CD8-positive, alpha-beta memory T cell (primary cell): ENCODE measurements at regions not wholly inside any gene's neighbourhood (a gene's known extent, or its start where the extent isn't known, plus 50 kb on each side); places are given as distances from the start of the nearest gene placed in this dataset.

Source experiments
- CTCF ChIA-PET: fragments of 350-600 bp; sonication (Branson Sonifier 250); formaldehyde crosslinking; loops from one replicate; lab custom pipeline; 2021; ENCODE audit warnings: antibody characterized with exemption; lab: Charles Lee
- POLR2A ChIA-PET: fragments of 350-600 bp; sonication (Branson Sonifier 250); formaldehyde crosslinking; loops from one replicate; lab custom pipeline; 2021; ENCODE audit warnings: antibody characterized with exemption; lab: Charles Lee
- DNase-seq, 5 donors: peaks; one replicate each; pipeline versions ENCODE4 v3.0.0 to v3.0.0-alpha.2; 2020 to 2022; ENCODE audit warnings: mixed read lengths in 1 of 5
- H3K27ac ChIP-seq: one replicate; pipeline ENCODE4 v1.7.0; 2013; ENCODE audit warnings: low read depth, mild to moderate bottlenecking, low read length, moderate library complexity
- H3K27me3 ChIP-seq: 2 replicates; pipeline ENCODE4 v1.7.0; 2013; ENCODE audit warnings: low read length, mild to moderate bottlenecking; ENCODE audit not compliant: insufficient read depth, poor library complexity, severe bottlenecking
- H3K36me3 ChIP-seq: 2 replicates; pipeline ENCODE4 v1.7.0; 2013; ENCODE audit warnings: mild to moderate bottlenecking, low read length, moderate library complexity; ENCODE audit not compliant: insufficient read depth
- H3K4me1 ChIP-seq: 2 replicates; pipeline ENCODE4 v1.7.0; 2013; ENCODE audit warnings: mild to moderate bottlenecking, low read length, moderate library complexity; ENCODE audit not compliant: insufficient read depth
- H3K4me3 ChIP-seq: 2 replicates; pipeline ENCODE4 v1.7.0; 2013; ENCODE audit warnings: mild to moderate bottlenecking, low read length
- H3K9me3 ChIP-seq: 2 replicates; pipeline ENCODE4 v1.7.0; 2013; ENCODE audit warnings: mild to moderate bottlenecking, low read length
- H3K27ac Mint-ChIP-seq, 8 donors: one replicate each; pipeline ENCODE4 v1.8.0; 2020 to 2021; ENCODE audit warnings: mixed read lengths in 8 of 8, mild to moderate bottlenecking in 6 of 8, inconsistent platforms in 3 of 8, moderate library complexity in 3 of 8
- H3K27me3 Mint-ChIP-seq, 2 donors: one replicate each; pipeline ENCODE4 v1.8.0; 2020 to 2021; ENCODE audit warnings: mixed read lengths in 2 of 2, mild to moderate bottlenecking in 1 of 2, moderate library complexity in 1 of 2
- H3K36me3 Mint-ChIP-seq, 3 donors: one replicate each; pipeline ENCODE4 v1.8.0; 2020 to 2021; ENCODE audit warnings: mixed read lengths in 3 of 3, inconsistent platforms in 1 of 3, mild to moderate bottlenecking in 1 of 3
- H3K4me1 Mint-ChIP-seq, 3 donors: one replicate each; pipeline ENCODE4 v1.8.0; 2020 to 2021; ENCODE audit warnings: mixed read lengths in 3 of 3, inconsistent platforms in 1 of 3, mild to moderate bottlenecking in 1 of 3
- H3K4me3 Mint-ChIP-seq, 7 donors: one replicate each; pipeline ENCODE4 v1.8.0; 2020 to 2021; ENCODE audit warnings: mixed read lengths in 7 of 7, mild to moderate bottlenecking in 6 of 7, moderate library complexity in 4 of 7, inconsistent platforms in 2 of 7
- H3K9me3 Mint-ChIP-seq, 5 donors: one replicate each; pipeline ENCODE4 v1.8.0; 2020 to 2022; ENCODE audit warnings: mixed read lengths in 5 of 5, mild to moderate bottlenecking in 3 of 5, moderate library complexity in 2 of 5, inconsistent platforms in 1 of 5

- no peaks in the 10 kb centered on the region for H3K27me3 ChIP-seq
- peaks cover 0 to 2% of the 10 kb centered on the region in 2 donors for H3K27me3 Mint-ChIP-seq
- H3K27ac ChIP-seq, result no peak overlapping the region
- H3K27ac Mint-ChIP-seq, result no peak overlapping the region
- peaks cover 13 to 72% (median 16%) of the 10 kb centered on the region in 3 donors for H3K36me3 Mint-ChIP-seq
- ChIA-PET POLR2A (no interaction called here), CTCF (no interaction called here)
- H3K4me3 Mint-ChIP-seq, result peak overlapping the region in 1 of 7 donors; percentile 7
- H3K9me3 Mint-ChIP-seq, result no peaks in the 10 kb centered on the region
- H3K4me1 Mint-ChIP-seq, result peaks cover 3 to 28% (median 5%) of the 10 kb centered on the region in 3 donors
- peak in 1 of 5 donors; percentile 10 for DNase-seq
- H3K4me1 ChIP-seq, result no peaks in the 10 kb centered on the region
- no peaks in the 10 kb centered on the region for H3K36me3 ChIP-seq
- H3K4me3 ChIP-seq, result no peak overlapping the region
- H3K9me3 ChIP-seq, result no peaks in the 10 kb centered on the region
These were observed 281.3 kb upstream of the TNRC6C start for GRCh38 chr17:77677211-77677610.

DNA sequence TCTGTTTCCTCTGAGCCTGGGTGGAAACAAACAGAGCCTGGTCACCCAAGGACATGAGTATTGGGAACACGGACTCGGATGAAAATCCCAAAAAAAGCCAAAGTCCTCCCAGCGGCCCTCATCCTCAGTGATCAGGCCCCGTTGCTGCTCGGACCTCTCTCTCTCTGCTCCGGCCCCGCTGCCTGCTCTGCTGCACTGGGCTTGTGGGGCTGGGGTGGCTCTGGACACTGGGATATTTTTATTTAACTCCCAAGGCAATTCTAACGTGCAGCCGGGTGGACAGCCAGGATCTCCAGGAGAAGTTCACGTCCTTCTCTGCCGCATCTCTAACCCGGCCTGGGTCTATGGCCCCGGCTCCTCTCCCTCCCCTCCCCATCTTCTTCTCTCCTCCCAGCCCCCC, 280.9 kb upstream of the TNRC6C start:
- peaks cover under 1 to 24% (median 3%) of the 10 kb centered on the region in 3 donors for H3K4me1 Mint-ChIP-seq
- H3K4me1 ChIP-seq, result no peaks in the 10 kb centered on the region
- H3K4me3 Mint-ChIP-seq, result no peak overlapping the region
- H3K27ac Mint-ChIP-seq, result no peak overlapping the region
- peaks cover 11 to 68% (median 16%) of the 10 kb centered on the region in 3 donors for H3K36me3 Mint-ChIP-seq
- H3K9me3 ChIP-seq, result no peaks in the 10 kb centered on the region
- H3K27me3 ChIP-seq, result no peaks in the 10 kb centered on the region
- no peaks in the 10 kb centered on the region for H3K9me3 Mint-ChIP-seq
- peaks cover 0 to 2% of the 10 kb centered on the region in 2 donors for H3K27me3 Mint-ChIP-seq
- CTCF ChIA-PET, result no interaction called here
- no peaks in the 10 kb centered on the region for H3K36me3 ChIP-seq
- no peak overlapping the region for H3K27ac ChIP-seq
- H3K4me3 ChIP-seq, result no peak overlapping the region
- POLR2A ChIA-PET, result no interaction called here
- DNase-seq, result peak in 1 of 5 donors; percentile 22

GRCh38 chr17:77679589-77679988, 278.9 kb upstream of the TNRC6C start:
- Histone ChIP-seq H3K9me3 (no peaks in the 10 kb centered on the region), H3K27me3 (no peaks in the 10 kb centered on the region), H3K4me1 (no peaks in the 10 kb centered on the region), H3K36me3 (no peaks in the 10 kb centered on the region), H3K27ac (no peak overlapping the region), H3K4me3 (no peak overlapping the region)
- H3K36me3 Mint-ChIP-seq, result peaks cover 0 to 53% (median 2%) of the 10 kb centered on the region in 3 donors
- peak overlapping the region in 1 of 8 donors; percentile 30 for H3K27ac Mint-ChIP-seq
- peaks cover 0 to 9% (median 0%) of the 10 kb centered on the region in 3 donors for H3K4me1 Mint-ChIP-seq
- CTCF ChIA-PET, result no interaction called here
- POLR2A ChIA-PET, result no interaction called here
- peaks cover 0 to 2% of the 10 kb centered on the region in 2 donors for H3K27me3 Mint-ChIP-seq
- H3K4me3 Mint-ChIP-seq, result no peak overlapping the region
- H3K9me3 Mint-ChIP-seq, result no peaks in the 10 kb centered on the region
- no peak for DNase-seq

DNA sequence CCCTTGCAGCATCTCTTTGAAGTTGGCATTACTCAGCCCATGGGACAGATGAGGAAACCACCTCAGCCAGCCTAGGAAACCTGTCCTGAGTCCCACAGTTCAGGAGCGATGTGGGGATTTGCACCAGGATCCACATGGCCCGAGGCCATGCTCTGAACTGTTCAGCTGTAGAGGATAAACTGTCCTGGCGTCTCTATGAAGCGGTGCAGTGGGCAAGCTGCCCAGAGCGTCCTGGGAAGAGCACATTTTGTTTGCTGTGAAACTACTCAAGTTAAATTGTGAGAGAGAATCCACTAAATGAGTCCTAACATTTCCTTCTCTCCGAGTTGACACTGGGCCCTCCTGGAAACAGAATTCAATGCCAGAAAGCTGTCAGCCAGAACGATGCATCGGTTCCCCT, 276.6 kb upstream of the TNRC6C start:
- H3K27me3 ChIP-seq, result no peaks in the 10 kb centered on the region
- no peak for DNase-seq
- H3K9me3 ChIP-seq, result no peaks in the 10 kb centered on the region
- ChIA-PET CTCF (no interaction called here), POLR2A (no interaction called here)
- no peaks in the 10 kb centered on the region for H3K36me3 ChIP-seq
- no peak overlapping the region for H3K27ac ChIP-seq
- Mint-ChIP-seq H3K36me3 (peaks cover 0 to 32% (median 2%) of the 10 kb centered on the region in 3 donors), H3K4me1 (peaks cover 0 to 9% (median 0%) of the 10 kb centered on the region in 3 donors), H3K4me3 (no peak overlapping the region), H3K27me3 (peaks cover 0 to 5% of the 10 kb centered on the region in 2 donors), H3K9me3 (no peaks in the 10 kb centered on the region), H3K27ac (peak overlapping the region in 1 of 8 donors; percentile 43)
- no peaks in the 10 kb centered on the region for H3K4me1 ChIP-seq
- no peak overlapping the region for H3K4me3 ChIP-seq

GRCh38 chr17:77684803-77685798, 273.4 kb upstream of the TNRC6C start:
- POLR2A ChIA-PET, result no interaction called here
- Mint-ChIP-seq H3K4me1 (peaks cover under 1% of the 10 kb centered on the region in 3 donors), H3K36me3 (peaks cover 0 to 6% (median 0%) of the 10 kb centered on the region in 3 donors)

GRCh38 chr17:77685881-77686486, 272.5 kb upstream of the TNRC6C start:
- Histone ChIP-seq H3K27ac (no peak overlapping the region), H3K27me3 (no peaks in the 10 kb centered on the region), H3K9me3 (no peaks in the 10 kb centered on the region), H3K4me3 (no peak overlapping the region), H3K36me3 (no peaks in the 10 kb centered on the region), H3K4me1 (peaks cover 7% of the 10 kb centered on the region)
- Mint-ChIP-seq H3K4me1 (peaks cover 8 to 9% (median 9%) of the 10 kb centered on the region in 3 donors), H3K36me3 (peaks cover 0 to 3% (median 0%) of the 10 kb centered on the region in 3 donors), H3K4me3 (no peak overlapping the region), H3K9me3 (no peaks in the 10 kb centered on the region), H3K27ac (peak overlapping the region in 1 of 8 donors; percentile 3), H3K27me3 (peaks cover 0 to 3% of the 10 kb centered on the region in 2 donors)
- ChIA-PET POLR2A (no interaction called here), CTCF (no interaction called here)
- no peak for DNase-seq

More at GRCh38 chr17:77684803-77685798, 273.4 kb upstream of the TNRC6C start:
- Histone ChIP-seq H3K27me3 (no peaks in the 10 kb centered on the region), H3K9me3 (no peaks in the 10 kb centered on the region), H3K36me3 (no peaks in the 10 kb centered on the region), H3K4me1 (peaks cover under 1% of the 10 kb centered on the region), H3K27ac (no peak overlapping the region), H3K4me3 (no peak overlapping the region)
- no peak for DNase-seq
- Mint-ChIP-seq H3K27ac (peak overlapping the region in 1 of 8 donors; percentile 85), H3K27me3 (peaks cover 0 to 5% of the 10 kb centered on the region in 2 donors), H3K9me3 (no peaks in the 10 kb centered on the region), H3K4me3 (no peak overlapping the region)
- CTCF ChIA-PET, result interaction anchor here (1.1 kb wide), 1 partner anchor 328 kb away, joined by 3 read pairs; no protein-coding TSS in a partner anchor

GRCh38 chr17:77686903-77687302, 271.6 kb upstream of the TNRC6C start:
- ChIA-PET POLR2A (no interaction called here), CTCF (no interaction called here)
- Histone ChIP-seq H3K4me3 (no peak overlapping the region), H3K27me3 (no peaks in the 10 kb centered on the region), H3K4me1 (peaks cover 10% of the 10 kb centered on the region), H3K27ac (no peak overlapping the region), H3K9me3 (no peaks in the 10 kb centered on the region), H3K36me3 (no peaks in the 10 kb centered on the region)
- Mint-ChIP-seq H3K4me3 (no peak overlapping the region), H3K4me1 (peaks cover 13 to 17% (median 15%) of the 10 kb centered on the region in 3 donors), H3K27ac (peak overlapping the region in 1 of 8 donors; percentile 71), H3K36me3 (peaks cover 0 to 3% (median 0%) of the 10 kb centered on the region in 3 donors), H3K27me3 (peaks cover 0 to 4% of the 10 kb centered on the region in 2 donors), H3K9me3 (no peaks in the 10 kb centered on the region)
- DNase-seq, result no peak
